ENCODE measurements at regions not wholly inside any gene's neighbourhood (a gene's known extent, or its start where the extent isn't known, plus 50 kb on each side); places are given as distances from the start of the nearest gene placed in this dataset.

DNA sequence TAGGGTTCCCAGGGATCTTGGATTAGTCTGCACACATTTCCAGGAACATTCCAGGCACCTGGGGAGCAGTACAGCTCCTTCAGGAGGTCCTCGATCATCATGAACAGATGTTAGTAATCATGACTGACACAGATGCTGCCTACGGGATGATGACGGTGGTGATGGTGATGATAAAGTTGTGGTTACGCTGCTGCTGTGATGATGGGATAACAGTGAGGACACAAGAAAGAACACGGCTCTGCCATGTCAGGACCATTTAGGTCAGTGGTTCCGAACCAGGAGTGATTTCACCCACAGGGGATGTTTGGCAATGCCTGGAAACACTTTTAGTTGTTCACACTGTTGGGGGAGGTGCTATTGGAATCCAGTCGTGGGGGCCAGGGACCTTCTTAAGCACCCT, 1193.0 kb downstream of the UQCRFS1 start:
- TF ChIP-seq SPI1 (IDR thresholded peaks at IDR 0.05; ENCODE audit: borderline replicate concordance, low read depth) (no peak), GABPA (IDR thresholded peaks at IDR 0.05; ENCODE audit: low read depth) (no peak), POLR2AphosphoS5 (IDR thresholded peaks at IDR 0.05; ENCODE audit: low read depth) (no peak)
- TF ChIP-seq, protein P1, sequence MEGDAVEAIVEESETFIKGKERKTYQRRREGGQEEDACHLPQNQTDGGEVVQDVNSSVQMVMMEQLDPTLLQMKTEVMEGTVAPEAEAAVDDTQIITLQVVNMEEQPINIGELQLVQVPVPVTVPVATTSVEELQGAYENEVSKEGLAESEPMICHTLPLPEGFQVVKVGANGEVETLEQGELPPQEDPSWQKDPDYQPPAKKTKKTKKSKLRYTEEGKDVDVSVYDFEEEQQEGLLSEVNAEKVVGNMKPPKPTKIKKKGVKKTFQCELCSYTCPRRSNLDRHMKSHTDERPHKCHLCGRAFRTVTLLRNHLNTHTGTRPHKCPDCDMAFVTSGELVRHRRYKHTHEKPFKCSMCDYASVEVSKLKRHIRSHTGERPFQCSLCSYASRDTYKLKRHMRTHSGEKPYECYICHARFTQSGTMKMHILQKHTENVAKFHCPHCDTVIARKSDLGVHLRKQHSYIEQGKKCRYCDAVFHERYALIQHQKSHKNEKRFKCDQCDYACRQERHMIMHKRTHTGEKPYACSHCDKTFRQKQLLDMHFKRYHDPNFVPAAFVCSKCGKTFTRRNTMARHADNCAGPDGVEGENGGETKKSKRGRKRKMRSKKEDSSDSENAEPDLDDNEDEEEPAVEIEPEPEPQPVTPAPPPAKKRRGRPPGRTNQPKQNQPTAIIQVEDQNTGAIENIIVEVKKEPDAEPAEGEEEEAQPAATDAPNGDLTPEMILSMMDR (IDR thresholded peaks at IDR 0.05; ENCODE audit: insufficient read depth, low read length), result no peak
- TF ChIP-seq, protein P2, sequence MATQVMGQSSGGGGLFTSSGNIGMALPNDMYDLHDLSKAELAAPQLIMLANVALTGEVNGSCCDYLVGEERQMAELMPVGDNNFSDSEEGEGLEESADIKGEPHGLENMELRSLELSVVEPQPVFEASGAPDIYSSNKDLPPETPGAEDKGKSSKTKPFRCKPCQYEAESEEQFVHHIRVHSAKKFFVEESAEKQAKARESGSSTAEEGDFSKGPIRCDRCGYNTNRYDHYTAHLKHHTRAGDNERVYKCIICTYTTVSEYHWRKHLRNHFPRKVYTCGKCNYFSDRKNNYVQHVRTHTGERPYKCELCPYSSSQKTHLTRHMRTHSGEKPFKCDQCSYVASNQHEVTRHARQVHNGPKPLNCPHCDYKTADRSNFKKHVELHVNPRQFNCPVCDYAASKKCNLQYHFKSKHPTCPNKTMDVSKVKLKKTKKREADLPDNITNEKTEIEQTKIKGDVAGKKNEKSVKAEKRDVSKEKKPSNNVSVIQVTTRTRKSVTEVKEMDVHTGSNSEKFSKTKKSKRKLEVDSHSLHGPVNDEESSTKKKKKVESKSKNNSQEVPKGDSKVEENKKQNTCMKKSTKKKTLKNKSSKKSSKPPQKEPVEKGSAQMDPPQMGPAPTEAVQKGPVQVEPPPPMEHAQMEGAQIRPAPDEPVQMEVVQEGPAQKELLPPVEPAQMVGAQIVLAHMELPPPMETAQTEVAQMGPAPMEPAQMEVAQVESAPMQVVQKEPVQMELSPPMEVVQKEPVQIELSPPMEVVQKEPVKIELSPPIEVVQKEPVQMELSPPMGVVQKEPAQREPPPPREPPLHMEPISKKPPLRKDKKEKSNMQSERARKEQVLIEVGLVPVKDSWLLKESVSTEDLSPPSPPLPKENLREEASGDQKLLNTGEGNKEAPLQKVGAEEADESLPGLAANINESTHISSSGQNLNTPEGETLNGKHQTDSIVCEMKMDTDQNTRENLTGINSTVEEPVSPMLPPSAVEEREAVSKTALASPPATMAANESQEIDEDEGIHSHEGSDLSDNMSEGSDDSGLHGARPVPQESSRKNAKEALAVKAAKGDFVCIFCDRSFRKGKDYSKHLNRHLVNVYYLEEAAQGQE (IDR thresholded peaks at IDR 0.05; ENCODE audit: insufficient replicate concordance, low read depth), result no peak
